Spinal cord (tissue), 9 donors: ENCODE measurements at regions not wholly inside any gene's neighbourhood (a gene's known extent, or its start where the extent isn't known, plus 50 kb on each side); places are given as distances from the start of the nearest gene placed in this dataset.
"Not testable (repeated sequence)": the region's sequence is repeated elsewhere in the genome, so short reads cannot be mapped to it uniquely, and the experiment has no call there.

Experiments used
- DNase-seq, 6 donors: peaks; one replicate each; pipeline versions ENCODE4 v3.0.0 to v3.0.0-alpha.2; 2013 to 2015; ENCODE audit warnings: low spot score in 6 of 6, low read depth in 4 of 6
- H3K27ac ChIP-seq: one replicate; pipeline ENCODE4 v1.5.1; 2013; ENCODE audit warnings: low read depth, low read length, control low read depth
- H3K27me3 ChIP-seq: one replicate; pipeline ENCODE4 v1.6.1; 2013; ENCODE audit warnings: low read length; ENCODE audit not compliant: control insufficient read depth, insufficient read depth
- H3K36me3 ChIP-seq: one replicate; pipeline ENCODE4 v1.6.1; 2013; ENCODE audit warnings: low read length; ENCODE audit not compliant: control insufficient read depth, insufficient read depth
- H3K4me1 ChIP-seq: one replicate; pipeline ENCODE4 v1.6.1; 2013; ENCODE audit warnings: low read length; ENCODE audit not compliant: control insufficient read depth, insufficient read depth
- H3K4me3 ChIP-seq: one replicate; pipeline ENCODE4 v1.5.1; 2013; ENCODE audit warnings: low read depth, low read length, control low read depth
- H3K9me3 ChIP-seq: one replicate; pipeline ENCODE4 v1.6.1; 2013; ENCODE audit warnings: low read length; ENCODE audit not compliant: control insufficient read depth, insufficient read depth
- WGBS: methylation state at CpG from one replicate; pipeline ENCODE4 v1.1.5; 2013; ENCODE audit warnings: missing lambda C conversion rate; ENCODE audit not compliant: insufficient coverage; 5-methylcytosine and 5-hydroxymethylcytosine counted together
- donor health status: healthy.

GRCh38 chr12:124222368-124223245 lies 72.3 kb upstream of the RFLNA start:
- Histone ChIP-seq H3K36me3 (no peaks in the 10 kb centered on the region), H3K27me3 (no peaks in the 10 kb centered on the region), H3K27ac (no peak overlapping the region), H3K4me1 (peaks cover 3% of the 10 kb centered on the region), H3K9me3 (no peaks in the 10 kb centered on the region), H3K4me3 (no peak overlapping the region)
- 96% methylated on average over 5 of the region's 14 CpGs for WGBS
- no peak for DNase-seq

DNA sequence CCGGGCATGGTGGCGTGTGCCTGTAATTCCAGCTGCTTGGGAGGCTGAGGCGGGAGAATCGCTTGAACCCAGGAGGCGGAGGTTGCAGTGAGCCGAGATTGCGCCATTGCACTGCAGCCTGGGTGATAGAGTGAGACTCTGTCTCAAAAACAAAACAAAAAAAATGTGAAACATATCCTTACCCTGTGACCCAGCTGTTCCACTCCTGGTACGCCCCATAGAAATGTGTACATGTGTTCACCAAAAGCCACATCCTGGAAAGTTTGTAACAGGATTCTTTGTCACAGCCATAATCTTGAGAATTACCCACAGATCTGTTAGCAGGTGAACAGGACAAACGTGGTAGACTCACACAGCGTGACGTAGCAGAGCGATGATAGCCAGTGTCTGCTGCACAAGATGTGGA lies 71.2 kb upstream of the RFLNA start:
- not testable (repeated sequence) for H3K27ac ChIP-seq, H3K9me3 ChIP-seq, H3K4me3 ChIP-seq, H3K27me3 ChIP-seq, DNase-seq, H3K36me3 ChIP-seq, H3K4me1 ChIP-seq
- WGBS, result 90% methylated on average over 5 of the region's 12 CpGs

GRCh38 chr12:124224535-124225110 lies 70.3 kb upstream of the RFLNA start:
- Histone ChIP-seq H3K27me3 (no peaks in the 10 kb centered on the region), H3K4me1 (no peaks in the 10 kb centered on the region), H3K27ac (no peak overlapping the region), H3K9me3 (no peaks in the 10 kb centered on the region), H3K36me3 (no peaks in the 10 kb centered on the region), H3K4me3 (no peak overlapping the region)
- 82% methylated on average over 16 of the region's 19 CpGs for WGBS
- no peak for DNase-seq

DNA sequence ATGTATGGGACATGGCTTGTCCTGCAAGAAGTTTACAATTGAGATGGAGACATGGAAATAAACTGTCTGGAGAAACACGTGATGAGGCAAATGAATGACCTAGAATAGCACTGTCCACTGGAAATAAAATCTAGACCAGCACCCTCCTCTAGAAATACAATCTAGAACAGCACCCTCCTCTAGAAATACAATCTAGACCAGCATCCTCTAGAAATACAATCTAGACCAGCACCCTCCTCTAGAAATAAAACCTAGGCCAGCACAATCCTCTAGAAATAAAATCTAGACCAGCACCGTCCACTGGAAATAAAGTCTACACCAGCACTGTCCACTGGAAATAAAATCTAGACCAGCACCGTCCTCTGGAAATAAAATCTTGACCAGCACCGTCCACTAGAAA lies 69.2 kb upstream of the RFLNA start:
- no peak overlapping the region for H3K4me3 ChIP-seq

GRCh38 chr12:124227951-124228711 lies 66.8 kb upstream of the RFLNA start:
- 92% methylated on average over 23 of the region's 25 CpGs for WGBS

More for the DNA sequence above, 69.2 kb upstream of the RFLNA start:
- H3K36me3 ChIP-seq, result no peaks in the 10 kb centered on the region
- no peak for DNase-seq
- WGBS, result 74% methylated on average over 2 of the region's 4 CpGs
- no peaks in the 10 kb centered on the region for H3K27me3 ChIP-seq
- H3K27ac ChIP-seq, result no peak overlapping the region
- no peaks in the 10 kb centered on the region for H3K4me1 ChIP-seq
- H3K9me3 ChIP-seq, result no peaks in the 10 kb centered on the region

DNA sequence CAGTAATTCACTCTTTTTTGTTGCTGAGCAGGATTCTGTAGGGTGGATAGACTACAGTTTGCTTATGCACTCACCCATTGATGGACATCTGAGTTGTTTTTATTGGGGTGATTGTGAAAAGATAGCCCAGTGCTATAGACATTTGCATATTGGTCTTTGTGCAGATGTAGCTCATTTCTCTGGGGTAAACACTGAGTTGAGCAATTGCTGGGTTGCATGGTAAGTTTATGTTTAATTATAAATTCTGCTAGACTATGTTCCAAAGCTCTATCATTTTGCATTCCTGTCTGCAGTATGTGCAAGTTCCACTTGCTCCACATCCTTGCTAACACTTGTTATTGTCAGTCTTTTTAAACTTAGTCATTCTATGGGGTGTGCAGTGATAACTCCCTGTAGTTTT lies 65.4 kb upstream of the RFLNA start:
- Histone ChIP-seq H3K4me1 (peaks cover 11% of the 10 kb centered on the region), H3K27ac (no peak overlapping the region), H3K36me3 (no peaks in the 10 kb centered on the region), H3K9me3 (no peaks in the 10 kb centered on the region), H3K27me3 (no peaks in the 10 kb centered on the region), H3K4me3 (no peak overlapping the region)
- DNase-seq, result no peak

More at GRCh38 chr12:124227951-124228711, 66.8 kb upstream of the RFLNA start:
- Histone ChIP-seq H3K27me3 (no peaks in the 10 kb centered on the region), H3K4me1 (peaks cover 5% of the 10 kb centered on the region), H3K36me3 (no peaks in the 10 kb centered on the region), H3K4me3 (no peak overlapping the region), H3K9me3 (no peaks in the 10 kb centered on the region), H3K27ac (no peak overlapping the region)
- no peak for DNase-seq

- Histone ChIP-seq H3K27ac (no peak overlapping the region), H3K4me3 (no peak overlapping the region), H3K36me3 (no peaks in the 10 kb centered on the region), H3K4me1 (peaks cover 11% of the 10 kb centered on the region), H3K27me3 (no peaks in the 10 kb centered on the region), H3K9me3 (no peaks in the 10 kb centered on the region)
- no peak for DNase-seq
- no CpG with 5 or more reads among the region's 2 CpGs for WGBS
Measured at GRCh38 chr12:124230117-124230757, 64.7 kb upstream of the RFLNA start.

DNA sequence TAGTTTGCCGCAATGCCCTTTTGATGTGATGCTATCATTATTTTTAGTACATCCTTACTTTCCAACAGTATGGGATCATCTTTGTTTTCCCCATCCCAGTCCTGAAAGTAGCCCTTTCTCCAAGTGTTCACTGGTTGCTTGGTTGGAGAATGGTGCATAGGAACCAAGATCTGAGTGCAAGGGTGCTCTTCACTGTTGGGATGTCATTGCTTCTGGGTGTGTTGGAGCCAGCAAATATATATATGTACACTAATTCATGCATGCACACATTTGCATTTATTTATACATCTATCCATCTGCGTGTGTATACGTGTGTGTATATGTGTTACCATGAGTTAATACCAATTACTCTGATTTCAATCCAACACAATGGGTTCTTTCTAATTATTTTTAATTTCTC lies 64.1 kb upstream of the RFLNA start:
- no peaks in the 10 kb centered on the region for H3K36me3 ChIP-seq
- no peaks in the 10 kb centered on the region for H3K9me3 ChIP-seq
- no CpG with 5 or more reads among the region's 3 CpGs for WGBS
- no peak overlapping the region for H3K27ac ChIP-seq
- no peak overlapping the region for H3K4me3 ChIP-seq
- H3K4me1 ChIP-seq, result peaks cover 11% of the 10 kb centered on the region
- H3K27me3 ChIP-seq, result no peaks in the 10 kb centered on the region
- DNase-seq, result no peak

DNA sequence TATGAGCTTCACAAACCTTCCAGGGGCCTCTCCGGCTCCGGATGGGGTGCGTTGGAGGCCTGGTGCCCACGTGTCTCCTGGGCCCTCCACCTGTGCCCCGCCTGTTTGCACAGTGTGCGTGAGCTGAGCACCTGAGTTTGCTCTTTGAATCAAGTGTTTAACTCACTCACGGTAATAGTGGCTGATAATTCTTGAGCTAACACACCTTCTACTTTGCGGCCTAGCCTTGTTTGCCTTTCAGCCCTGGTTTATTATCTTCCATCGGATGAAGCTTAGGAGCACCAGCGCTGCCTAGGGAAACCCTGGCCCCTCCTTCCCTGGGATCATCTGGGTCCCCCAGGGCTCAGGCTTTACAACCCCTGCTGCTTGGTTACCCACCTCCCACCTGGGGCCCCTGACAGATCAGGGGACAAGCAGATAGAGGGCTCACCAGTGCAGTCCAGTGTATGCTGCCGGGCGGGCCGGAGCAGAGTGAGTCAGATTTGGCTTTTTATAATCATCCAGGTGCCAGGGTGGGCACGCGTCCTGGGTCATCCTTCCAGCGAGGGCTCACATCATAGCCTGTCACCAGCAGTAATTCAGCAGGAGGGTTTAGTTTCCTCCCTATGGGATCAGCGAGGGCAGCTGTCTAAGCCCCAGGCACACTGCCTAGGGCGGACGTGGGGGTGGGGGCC lies 62.8 kb upstream of the RFLNA start:
- Histone ChIP-seq H3K27me3 (no peaks in the 10 kb centered on the region), H3K9me3 (no peaks in the 10 kb centered on the region), H3K27ac (no peak overlapping the region), H3K36me3 (no peaks in the 10 kb centered on the region), H3K4me3 (no peak overlapping the region), H3K4me1 (peaks cover 11% of the 10 kb centered on the region)
- WGBS, result 83% methylated on average over 19 of the region's 19 CpGs
- DNase-seq, result no peak
